ENCODE measurements at regions not wholly inside any gene's neighbourhood (a gene's known extent, or its start where the extent isn't known, plus 50 kb on each side); places are given as distances from the start of the nearest gene placed in this dataset.

GRCh38 chr12:69097619-69098368 lies 141.6 kb upstream of the CPSF6 start:
- DNase-seq: no peak

GRCh38 chr12:69099201-69099837 lies 140.1 kb upstream of the CPSF6 start:
- no peak for DNase-seq

- no peak for DNase-seq
These were observed 137.9 kb upstream of the CPSF6 start for GRCh38 chr12:69101505-69101904.

DNA sequence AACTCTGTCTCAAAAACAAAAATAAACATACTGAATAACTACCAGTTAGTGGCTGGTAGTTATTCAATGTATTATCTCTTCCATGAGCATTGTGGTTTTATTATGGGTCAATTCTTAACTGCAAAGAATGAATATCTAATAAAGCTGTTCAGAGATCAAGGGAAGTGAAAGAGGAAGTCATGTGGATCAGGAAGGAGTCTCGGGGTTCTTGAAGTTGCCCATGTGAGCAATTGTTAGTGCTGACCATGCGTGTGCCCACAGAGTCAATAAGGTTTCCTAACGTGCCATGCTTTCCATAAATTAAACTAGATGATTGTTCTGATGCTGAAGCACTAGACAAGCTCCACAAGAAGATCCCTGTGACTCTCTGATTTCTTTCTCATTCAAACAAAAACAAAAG lies 136.5 kb upstream of the CPSF6 start:
- DNase-seq: no peak

GRCh38 chr12:69105101-69105962 lies 134.0 kb upstream of the CPSF6 start:
- DNase-seq: peak; percentile 27

GRCh38 chr12:69106482-69107118 lies 132.8 kb upstream of the CPSF6 start:
- no peak for DNase-seq

GRCh38 chr12:69107541-69107940 lies 131.8 kb upstream of the CPSF6 start:
- DNase-seq: no peak

DNA sequence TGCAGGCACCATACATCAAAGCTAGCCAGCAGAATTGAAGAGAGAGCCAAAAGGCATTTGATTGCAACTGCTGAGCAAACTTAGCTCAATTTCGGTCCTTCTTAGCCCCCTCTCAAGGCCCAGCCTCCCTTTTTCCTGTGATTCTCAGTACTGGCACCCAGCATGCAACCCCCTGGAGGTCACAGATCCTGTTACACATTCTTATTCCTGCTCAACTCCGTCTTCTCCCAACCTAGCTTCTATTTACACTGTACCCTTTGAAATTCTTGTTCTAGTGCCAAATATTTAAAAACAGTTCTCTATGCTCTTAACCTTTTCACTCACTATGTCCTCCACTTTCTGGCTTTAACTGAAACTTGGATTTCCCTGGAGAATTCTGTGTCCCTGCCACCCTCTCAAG lies 131.3 kb upstream of the CPSF6 start:
- DNase-seq: no peak

GRCh38 chr12:69112616-69113015 lies 126.8 kb upstream of the CPSF6 start:
- no peak for DNase-seq

DNA sequence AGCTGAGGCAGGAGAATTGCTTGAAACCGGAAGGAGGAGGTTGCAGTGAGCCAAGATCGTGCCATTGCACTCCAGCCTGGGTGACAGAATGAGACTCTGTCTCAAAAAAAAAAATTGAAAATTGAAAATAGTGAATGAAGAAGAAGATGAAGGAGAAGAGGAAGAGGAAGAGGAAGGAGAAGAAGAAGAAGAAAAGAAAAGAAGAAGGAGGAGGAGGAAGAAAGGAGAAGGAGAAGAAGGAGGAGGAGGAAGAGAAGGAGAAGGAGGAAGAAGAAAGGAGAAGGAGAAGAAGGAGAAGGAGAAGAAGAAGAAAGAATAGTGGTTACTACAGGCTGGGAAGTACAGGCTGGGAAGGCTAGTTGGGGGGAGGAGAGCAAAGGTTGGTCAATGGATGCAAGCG lies 124.3 kb upstream of the CPSF6 start:
- DNase-seq: no peak

DNA sequence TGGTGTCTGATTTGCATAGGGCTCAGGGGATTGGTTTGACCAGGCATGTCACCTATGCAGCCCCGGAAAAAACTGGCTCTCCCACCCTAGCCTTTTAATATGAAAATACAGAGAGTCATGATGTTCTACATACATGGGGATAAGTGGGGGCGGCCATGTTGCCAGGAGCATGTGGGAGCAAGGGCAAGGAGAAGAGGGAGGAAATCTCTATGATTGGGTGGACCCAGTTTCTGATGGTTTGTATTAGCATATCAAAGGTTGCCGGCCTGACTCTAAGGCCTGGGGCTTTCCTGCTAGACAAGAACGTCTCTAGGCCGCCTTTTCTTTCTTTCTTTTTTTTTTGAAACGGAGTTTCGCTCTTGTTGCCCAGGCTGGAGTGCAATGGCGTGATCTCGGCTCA lies 123.4 kb upstream of the CPSF6 start:
- no peak for DNase-seq

DNA sequence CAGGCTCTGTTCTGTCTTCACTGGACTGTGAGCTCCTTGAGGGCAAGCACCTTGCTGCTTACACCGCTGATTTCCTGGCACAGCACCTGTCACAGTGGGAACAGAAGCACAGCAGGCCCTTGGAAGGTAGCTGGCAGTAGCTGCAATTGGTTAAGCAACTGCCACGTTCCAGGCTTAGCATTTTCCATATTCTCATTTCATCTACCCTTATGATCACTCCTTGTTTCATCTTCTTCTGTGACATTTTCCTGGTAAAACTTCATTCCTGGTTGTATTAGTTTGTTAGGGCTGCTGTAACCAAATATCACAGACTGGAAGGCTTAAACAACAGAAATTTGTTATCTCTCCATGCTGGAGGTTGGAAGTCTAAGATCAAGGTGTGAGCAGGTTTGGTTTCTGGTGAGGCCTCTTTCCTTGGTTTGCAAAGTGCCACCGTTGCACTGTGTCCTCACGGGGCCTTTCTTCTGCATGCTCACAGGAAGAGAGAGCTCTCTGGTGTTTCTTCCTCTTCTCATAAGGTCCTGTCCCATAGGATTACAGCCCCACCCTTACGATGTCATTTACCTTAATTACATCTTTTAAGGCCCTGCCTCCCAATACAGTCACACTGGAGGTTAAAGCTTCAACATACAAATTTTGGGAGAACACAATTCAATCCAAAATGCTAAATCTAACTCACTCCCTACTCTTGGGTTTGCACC lies 121.7 kb upstream of the CPSF6 start:
- no peak for DNase-seq

DNA sequence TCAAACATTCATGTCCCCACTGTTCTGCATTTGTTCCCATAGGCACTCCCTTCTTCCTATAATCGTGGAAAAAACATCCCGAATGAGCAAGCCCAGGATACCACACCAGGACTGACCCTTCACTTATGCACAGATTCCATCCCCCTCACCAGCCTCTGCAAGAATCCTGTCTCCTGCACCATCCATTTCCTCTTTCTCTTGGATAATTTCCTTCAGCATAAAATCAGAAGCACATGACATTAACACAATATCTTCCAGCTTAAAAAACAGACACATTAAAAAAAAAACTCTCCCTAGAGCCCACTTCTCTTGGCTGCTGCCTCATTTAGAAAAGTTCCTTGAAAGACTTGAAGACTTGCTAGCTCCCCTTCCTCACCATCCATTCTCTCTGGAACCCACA lies 120.9 kb upstream of the CPSF6 start:
- DNase-seq: no peak

- no peak for DNase-seq
These were observed 119.6 kb upstream of the CPSF6 start for GRCh38 chr12:69119770-69120169.

DNA sequence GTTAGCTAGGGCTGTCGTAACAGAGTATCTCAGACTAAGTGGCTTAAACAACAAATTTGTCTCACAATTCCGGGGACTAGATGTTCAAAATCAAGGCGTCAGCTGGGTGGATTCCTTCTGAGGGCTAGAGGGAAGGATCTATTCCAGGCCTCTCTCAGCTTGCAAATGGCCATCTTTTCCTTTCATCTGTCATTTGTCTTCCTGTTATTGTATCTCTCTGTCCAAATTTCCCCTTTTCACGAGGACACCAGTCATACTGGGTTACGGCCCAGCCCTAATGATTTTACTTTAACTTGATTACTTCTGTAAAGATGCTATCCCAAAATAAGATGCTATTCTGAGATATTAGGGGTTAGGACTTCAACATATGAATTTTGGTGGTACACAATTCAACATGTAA lies 119.0 kb upstream of the CPSF6 start:
- no peak for DNase-seq

- DNase-seq: no peak
These were observed 116.1 kb upstream of the CPSF6 start for GRCh38 chr12:69123311-69123710.

GRCh38 chr12:69123919-69124638 lies 115.3 kb upstream of the CPSF6 start:
- DNase-seq: peak; percentile 72

GRCh38 chr12:69129017-69129416 lies 110.4 kb upstream of the CPSF6 start:
- DNase-seq: no peak

DNA sequence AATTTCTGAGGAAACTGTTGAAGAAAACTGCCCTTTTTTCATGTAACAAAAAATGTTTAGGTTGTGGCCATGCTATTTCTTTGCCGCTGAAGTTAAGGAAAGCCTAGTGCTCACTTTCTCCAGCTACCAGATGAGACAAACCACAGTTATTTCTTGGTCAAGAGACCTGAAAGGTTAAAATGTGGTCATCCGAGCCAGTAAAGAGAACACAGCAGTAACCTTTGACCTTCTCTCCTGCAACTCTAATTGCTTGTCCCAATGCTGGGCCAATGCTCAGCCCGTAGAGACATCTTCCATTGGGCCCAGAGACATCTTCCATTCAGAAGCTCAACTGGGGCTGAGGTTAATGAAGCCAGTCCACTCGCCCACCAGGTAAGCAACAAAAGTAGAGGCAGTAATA lies 109.8 kb upstream of the CPSF6 start:
- DNase-seq: no peak

DNA sequence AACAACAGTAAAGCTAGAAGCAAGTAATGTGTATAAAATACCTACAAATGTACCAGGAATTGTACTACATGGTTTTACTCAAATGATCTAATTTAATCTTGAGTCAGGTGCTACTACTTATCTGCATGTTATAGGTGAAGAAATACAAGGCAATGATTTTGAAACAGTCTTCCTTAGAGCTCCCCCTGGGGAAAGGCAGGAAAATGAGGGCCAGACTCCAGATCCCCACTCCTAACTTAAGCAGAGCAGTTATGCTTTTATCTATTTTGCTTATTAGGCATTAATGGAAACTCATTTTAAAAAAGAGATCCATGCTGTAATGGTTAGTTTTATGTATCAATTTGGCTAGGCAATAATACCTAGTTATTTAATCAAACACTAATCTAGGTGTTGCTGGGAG lies 109.3 kb upstream of the CPSF6 start:
- DNase-seq: no peak

DNA sequence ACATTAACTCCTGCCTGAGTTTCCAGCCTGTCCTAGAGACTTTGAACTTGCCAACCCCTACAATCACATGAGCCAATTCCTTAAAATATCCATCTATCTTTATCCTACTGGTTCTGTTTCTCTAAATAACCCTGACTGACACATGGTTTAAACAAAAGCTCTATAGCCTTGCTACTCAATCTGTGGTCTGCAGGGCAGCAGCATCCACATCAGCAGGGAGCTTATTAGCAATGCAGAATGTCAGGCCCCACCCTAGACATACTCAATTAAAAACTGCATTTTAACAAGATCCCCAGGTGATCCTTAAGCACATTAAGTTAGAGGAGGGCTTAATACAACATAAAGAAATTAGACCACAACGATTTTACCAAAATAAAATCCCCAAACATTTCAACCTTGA lies 108.3 kb upstream of the CPSF6 start:
- no peak for DNase-seq
